ENCODE measurements at regions not wholly inside any gene's neighbourhood (a gene's known extent, or its start where the extent isn't known, plus 50 kb on each side); places are given as distances from the start of the nearest gene placed in this dataset.
"Not testable (repeated sequence)": the region's sequence is repeated elsewhere in the genome, so short reads cannot be mapped to it uniquely, and the experiment has no call there.

- DNase-seq (ENCODE audit: low read depth, low spot score), result no peak
Measured at GRCh38 chr6:144911322-144911721, 626.2 kb downstream of the UTRN start.

GRCh38 chr6:144912474-144912873 lies 627.3 kb downstream of the UTRN start:
- DNase-seq (ENCODE audit: low read depth, low spot score), result no peak

- DNase-seq (ENCODE audit: low read depth, low spot score), result no peak
Measured at GRCh38 chr6:144918073-144918472, 632.9 kb downstream of the UTRN start.

- DNase-seq (ENCODE audit: low read depth, low spot score), result no peak
Measured at GRCh38 chr6:144919560-144919959, 634.4 kb downstream of the UTRN start.

GRCh38 chr6:144920391-144920961 lies 635.3 kb downstream of the UTRN start:
- DNase-seq (ENCODE audit: low read depth, low spot score), result no peak

GRCh38 chr6:144921206-144921975 lies 636.3 kb downstream of the UTRN start:
- no peak for DNase-seq (ENCODE audit: low read depth, low spot score)

GRCh38 chr6:144922120-144922722 lies 637.1 kb downstream of the UTRN start:
- no peak for DNase-seq (ENCODE audit: low read depth, low spot score)

GRCh38 chr6:144922771-144923490 lies 637.8 kb downstream of the UTRN start:
- DNase-seq (ENCODE audit: low read depth, low spot score), result not testable (repeated sequence)

- DNase-seq (ENCODE audit: low read depth, low spot score), result not testable (repeated sequence)
Measured at GRCh38 chr6:144923491-144923787, 638.3 kb downstream of the UTRN start.

- DNase-seq (ENCODE audit: low read depth, low spot score), result no peak
Measured at GRCh38 chr6:144928847-144929246, 643.7 kb downstream of the UTRN start.

- DNase-seq (ENCODE audit: low read depth, low spot score), result no peak
Measured at GRCh38 chr6:144929262-144929661, 644.1 kb downstream of the UTRN start.

- DNase-seq (ENCODE audit: low read depth, low spot score), result no peak
Measured at GRCh38 chr6:144931172-144932035, 646.3 kb downstream of the UTRN start.

- no peak for DNase-seq (ENCODE audit: low read depth, low spot score)
Measured at GRCh38 chr6:144932621-144933020, 647.5 kb downstream of the UTRN start.

GRCh38 chr6:144935181-144935580 lies 650.0 kb downstream of the UTRN start:
- no peak for DNase-seq (ENCODE audit: low read depth, low spot score)

GRCh38 chr6:144935661-144936060 lies 650.5 kb downstream of the UTRN start:
- no peak for DNase-seq (ENCODE audit: low read depth, low spot score)

GRCh38 chr6:144936764-144937163 lies 651.6 kb downstream of the UTRN start:
- DNase-seq (ENCODE audit: low read depth, low spot score), result no peak

GRCh38 chr6:144939921-144940320 lies 654.8 kb downstream of the UTRN start:
- no peak for DNase-seq (ENCODE audit: low read depth, low spot score)

- DNase-seq (ENCODE audit: low read depth, low spot score), result no peak
Measured at GRCh38 chr6:144944106-144944505, 659.0 kb downstream of the UTRN start.

- DNase-seq (ENCODE audit: low read depth, low spot score), result no peak
Measured at GRCh38 chr6:144947398-144947976, 662.4 kb downstream of the UTRN start.

- DNase-seq (ENCODE audit: low read depth, low spot score), result no peak
Measured at GRCh38 chr6:144951730-144952437, 666.7 kb downstream of the UTRN start.
